CD4-positive, alpha-beta T cell (primary cell): ENCODE measurements at regions not wholly inside any gene's neighbourhood (a gene's known extent, or its start where the extent isn't known, plus 50 kb on each side); places are given as distances from the start of the nearest gene placed in this dataset.
"Not testable (repeated sequence)": the region's sequence is repeated elsewhere in the genome, so short reads cannot be mapped to it uniquely, and the experiment has no call there.

Experiments used
- ATAC-seq: fragments of 200-7000 bp; cut with Tn5 transposase; one replicate; pipeline ENCODE4 v1.10.0; 2022; ENCODE audit warnings: mild to moderate bottlenecking; ENCODE audit not compliant: poor library complexity
- CTCF ChIA-PET: fragments of 350-600 bp; sonication (Branson Sonifier 250); formaldehyde crosslinking; loops from one replicate; lab custom pipeline; 2021; ENCODE audit warnings: antibody characterized with exemption, inconsistent platforms; lab: Charles Lee
- POLR2A ChIA-PET: fragments of 350-600 bp; sonication (Branson Sonifier 250); formaldehyde crosslinking; loops from one replicate; lab custom pipeline; 2021; ENCODE audit warnings: antibody characterized with exemption, inconsistent platforms; lab: Charles Lee
- DNase-seq, 14 experiments: peaks; one replicate each; pipeline ENCODE4 v3.0.0-alpha.2; 2013 to 2020; ENCODE audit warnings: mixed read lengths in 2 of 14
- H3K27ac ChIP-seq, 2 donors: one replicate each; pipeline versions ENCODE4 v1.5.1 to v1.7.0; 2013; ENCODE audit warnings: low read length in 2 of 2, low read depth in 1 of 2, mild to moderate bottlenecking in 1 of 2
- H3K27me3 ChIP-seq, 2 experiments: 1 replicate in 1 of 2; 2 replicates in 1 of 2; pipeline versions ENCODE4 v1.6.1 to v1.7.0; 2013; ENCODE audit warnings: low read length in 2 of 2, control low read depth in 1 of 2, mild to moderate bottlenecking in 1 of 2, moderate library complexity in 1 of 2; ENCODE audit not compliant: insufficient read depth in 2 of 2, control insufficient read depth in 1 of 2
- H3K36me3 ChIP-seq: one replicate; pipeline ENCODE4 v1.6.1; 2013; ENCODE audit warnings: low read length, control low read depth; ENCODE audit not compliant: insufficient read depth
- H3K4me1 ChIP-seq: one replicate; pipeline ENCODE4 v1.6.1; 2013; ENCODE audit warnings: low read length, control low read depth; ENCODE audit not compliant: insufficient read depth
- H3K4me3 ChIP-seq: one replicate; pipeline ENCODE4 v1.5.1; 2013; ENCODE audit warnings: mild to moderate bottlenecking, low read length, moderate library complexity
- H3K9me3 ChIP-seq, 2 experiments: 1 replicate in 1 of 2; 2 replicates in 1 of 2; pipeline versions ENCODE4 v1.6.1 to v1.7.0; 2013; ENCODE audit warnings: low read length in 2 of 2, mild to moderate bottlenecking in 2 of 2, control low read depth in 1 of 2, moderate library complexity in 1 of 2; ENCODE audit not compliant: control insufficient read depth in 1 of 2, insufficient read depth in 1 of 2
- H3K27ac Mint-ChIP-seq: one replicate; pipeline ENCODE4 v1.8.0; 2020; ENCODE audit warnings: mixed read lengths
- H3K27me3 Mint-ChIP-seq: one replicate; pipeline ENCODE4 v1.8.0; 2021; ENCODE audit warnings: mixed read lengths
- H3K36me3 Mint-ChIP-seq: one replicate; pipeline ENCODE4 v1.8.0; 2021; ENCODE audit warnings: low read depth, mixed read lengths
- H3K4me1 Mint-ChIP-seq: one replicate; pipeline ENCODE4 v1.8.0; 2021; ENCODE audit warnings: low read depth, mixed read lengths
- H3K4me3 Mint-ChIP-seq: one replicate; pipeline ENCODE4 v1.8.0; 2020; ENCODE audit warnings: mild to moderate bottlenecking, mixed read lengths
- H3K9me3 Mint-ChIP-seq: one replicate; pipeline ENCODE4 v1.8.0; 2020; ENCODE audit warnings: mixed read lengths
- CTCF ChIP-seq: fragments of 200-600 bp; IDR thresholded peaks from one replicate; pipeline ENCODE4 v1.8.0; 2022; ENCODE audit warnings: antibody characterized with exemption, mild to moderate bottlenecking
- intact Hi-C, 2 experiments: fragments of 100-400 bp; cut with DNase I in 1 of 2; cut with micrococcal nuclease in 1 of 2; formaldehyde crosslinking; loops; one replicate each; pipeline versions ENCODE4 v1.15.1 to v1.9.0; 2023 to 2025; cut with DNase I, micrococcal nuclease

GRCh38 chr21:20883408-20883800 lies 114.8 kb upstream of the NCAM2 start:
- peaks cover 5% of the 10 kb centered on the region for H3K9me3 Mint-ChIP-seq
- ChIA-PET CTCF (no interaction called here), POLR2A (no interaction called here)
- no peaks in the 10 kb centered on the region for H3K9me3 ChIP-seq
- intact Hi-C loops: no loop called here
- H3K27ac Mint-ChIP-seq: no peak overlapping the region
- no peaks in the 10 kb centered on the region for H3K27me3 ChIP-seq
- TF ChIP-seq CTCF: no peak
- H3K4me3 Mint-ChIP-seq: no peak overlapping the region
- ATAC-seq: no peak
- no peak overlapping the region for H3K27ac ChIP-seq
- H3K4me3 ChIP-seq: no peak overlapping the region
- DNase-seq: no peak
- no peaks in the 10 kb centered on the region for H3K4me1 ChIP-seq
- no peaks in the 10 kb centered on the region for H3K36me3 ChIP-seq
- no peaks in the 10 kb centered on the region for H3K4me1 Mint-ChIP-seq
- H3K27me3 Mint-ChIP-seq: no peaks in the 10 kb centered on the region
- H3K36me3 Mint-ChIP-seq: no peaks in the 10 kb centered on the region

DNA sequence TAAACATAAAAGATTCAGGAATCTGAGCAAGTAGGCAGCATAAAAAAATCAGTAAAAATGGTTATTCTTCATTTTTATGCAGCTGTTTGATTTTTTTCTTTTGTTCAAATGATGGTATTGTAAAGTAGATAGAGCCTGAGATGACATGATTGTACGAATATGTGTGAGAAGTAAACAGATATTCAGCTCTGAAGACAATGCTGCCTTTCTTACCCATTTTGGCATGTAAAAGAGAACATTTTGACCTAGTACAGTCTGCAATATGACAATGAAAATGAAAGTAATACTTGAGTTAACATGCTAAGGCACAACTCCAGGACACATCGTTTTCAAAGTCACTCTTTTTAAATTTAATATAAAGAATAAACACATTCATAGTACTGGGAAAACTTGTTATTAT lies 95.7 kb upstream of the NCAM2 start:
- Mint-ChIP-seq H3K27me3 (no peaks in the 10 kb centered on the region), H3K4me3 (no peak overlapping the region), H3K4me1 (no peaks in the 10 kb centered on the region), H3K9me3 (no peaks in the 10 kb centered on the region), H3K36me3 (no peaks in the 10 kb centered on the region), H3K27ac (no peak overlapping the region)
- H3K9me3 ChIP-seq: peaks cover 0 to 10% of the 10 kb centered on the region in 2 experiments
- no peaks in the 10 kb centered on the region for H3K36me3 ChIP-seq
- TF ChIP-seq CTCF: no peak
- intact Hi-C loops: no loop called here
- POLR2A ChIA-PET: no interaction called here
- CTCF ChIA-PET: no interaction called here
- no peak overlapping the region for H3K27ac ChIP-seq
- DNase-seq: no peak
- no peak overlapping the region for H3K4me3 ChIP-seq
- H3K27me3 ChIP-seq: no peaks in the 10 kb centered on the region
- ATAC-seq: no peak
- no peaks in the 10 kb centered on the region for H3K4me1 ChIP-seq

GRCh38 chr21:20902998-20903397 lies 95.2 kb upstream of the NCAM2 start:
- no peak for TF ChIP-seq CTCF
- H3K27me3 ChIP-seq: no peaks in the 10 kb centered on the region
- no peaks in the 10 kb centered on the region for H3K4me1 ChIP-seq
- peaks cover 0 to 10% of the 10 kb centered on the region in 2 experiments for H3K9me3 ChIP-seq
- Mint-ChIP-seq H3K4me3 (no peak overlapping the region), H3K36me3 (no peaks in the 10 kb centered on the region), H3K27ac (no peak overlapping the region), H3K4me1 (no peaks in the 10 kb centered on the region), H3K9me3 (no peaks in the 10 kb centered on the region), H3K27me3 (no peaks in the 10 kb centered on the region)
- no peak overlapping the region for H3K4me3 ChIP-seq
- DNase-seq: no peak
- no peak for ATAC-seq
- ChIA-PET POLR2A (no interaction called here), CTCF (no interaction called here)
- intact Hi-C loops: no loop called here
- H3K27ac ChIP-seq: no peak overlapping the region
- H3K36me3 ChIP-seq: no peaks in the 10 kb centered on the region

- H3K4me3 Mint-ChIP-seq, H3K4me1 Mint-ChIP-seq, H3K27me3 Mint-ChIP-seq, H3K4me1 ChIP-seq, DNase-seq, POLR2A ChIA-PET, intact Hi-C loops, H3K4me3 ChIP-seq, H3K27ac ChIP-seq, H3K27me3 ChIP-seq, H3K9me3 Mint-ChIP-seq, CTCF ChIA-PET, H3K36me3 ChIP-seq, ATAC-seq, H3K36me3 Mint-ChIP-seq, H3K9me3 ChIP-seq, H3K27ac Mint-ChIP-seq: not testable (repeated sequence)
Measured at GRCh38 chr21:20927555-20927954, 70.7 kb upstream of the NCAM2 start.
